ENCODE measurements at regions not wholly inside any gene's neighbourhood (a gene's known extent, or its start where the extent isn't known, plus 50 kb on each side); places are given as distances from the start of the nearest gene placed in this dataset.

DNA sequence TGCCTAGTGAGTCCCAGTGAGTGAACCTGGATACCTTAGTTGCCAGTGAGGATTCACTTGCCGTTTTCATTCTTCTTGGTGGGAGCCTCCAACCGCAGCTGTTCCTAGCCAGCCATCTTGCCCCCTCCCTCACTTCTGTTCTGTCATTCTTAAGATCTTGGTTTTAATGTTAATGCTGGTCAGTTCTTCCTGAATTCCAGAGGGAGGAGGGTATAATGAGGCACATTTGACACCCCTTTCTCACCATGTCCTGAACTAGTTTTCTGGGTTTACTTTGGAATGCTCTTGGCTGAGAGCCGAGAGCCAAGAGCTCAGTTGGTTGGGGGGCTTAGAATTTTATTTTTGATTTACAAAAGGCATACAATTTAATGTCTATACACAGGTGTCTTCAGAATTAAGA lies 78.5 kb upstream of the ADCY1 start (continued):
- TF ChIP-seq, protein P1, sequence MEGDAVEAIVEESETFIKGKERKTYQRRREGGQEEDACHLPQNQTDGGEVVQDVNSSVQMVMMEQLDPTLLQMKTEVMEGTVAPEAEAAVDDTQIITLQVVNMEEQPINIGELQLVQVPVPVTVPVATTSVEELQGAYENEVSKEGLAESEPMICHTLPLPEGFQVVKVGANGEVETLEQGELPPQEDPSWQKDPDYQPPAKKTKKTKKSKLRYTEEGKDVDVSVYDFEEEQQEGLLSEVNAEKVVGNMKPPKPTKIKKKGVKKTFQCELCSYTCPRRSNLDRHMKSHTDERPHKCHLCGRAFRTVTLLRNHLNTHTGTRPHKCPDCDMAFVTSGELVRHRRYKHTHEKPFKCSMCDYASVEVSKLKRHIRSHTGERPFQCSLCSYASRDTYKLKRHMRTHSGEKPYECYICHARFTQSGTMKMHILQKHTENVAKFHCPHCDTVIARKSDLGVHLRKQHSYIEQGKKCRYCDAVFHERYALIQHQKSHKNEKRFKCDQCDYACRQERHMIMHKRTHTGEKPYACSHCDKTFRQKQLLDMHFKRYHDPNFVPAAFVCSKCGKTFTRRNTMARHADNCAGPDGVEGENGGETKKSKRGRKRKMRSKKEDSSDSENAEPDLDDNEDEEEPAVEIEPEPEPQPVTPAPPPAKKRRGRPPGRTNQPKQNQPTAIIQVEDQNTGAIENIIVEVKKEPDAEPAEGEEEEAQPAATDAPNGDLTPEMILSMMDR (IDR thresholded peaks at IDR 0.05; ENCODE audit: low read depth, low read length, missing input control): no peak

DNA sequence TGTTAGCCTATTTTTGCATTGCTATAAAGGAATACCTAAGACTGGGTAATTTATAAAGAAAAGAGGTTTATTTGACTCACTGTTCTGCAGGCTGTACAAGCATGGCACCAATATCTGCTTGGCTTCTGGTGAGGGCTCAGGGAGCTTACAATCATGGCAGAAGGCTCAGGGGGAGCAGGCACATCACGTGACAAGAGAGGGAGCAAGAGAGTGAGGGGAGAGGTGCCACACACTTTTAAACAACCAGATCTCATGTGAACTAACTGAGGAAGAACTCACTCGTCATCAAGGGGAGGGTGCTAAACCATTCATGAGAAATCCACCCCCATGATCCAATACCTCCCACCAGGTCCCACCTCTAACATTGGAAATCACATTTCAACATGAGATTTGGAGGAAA lies 73.9 kb upstream of the ADCY1 start:
- Histone ChIP-seq H3K36me3 (ENCODE audit: control insufficient read depth in 4 of 4, insufficient read depth in 3 of 4, low read depth in 1 of 4, low read length in 3 of 4) (no peaks in the 10 kb centered on the region), H3K4me3 (ENCODE audit: low read depth in 1 of 3, low read length in 3 of 3) (no peak overlapping the region), H3K27me3 (ENCODE audit: control insufficient read depth in 4 of 4, insufficient read depth in 4 of 4, low read length in 3 of 4) (peaks cover 0 to 3% (median 2%) of the 10 kb centered on the region in 4 donors), H3K9ac (ENCODE audit: low read depth in 1 of 2, low read length in 2 of 2) (no peak overlapping the region), H3K9me3 (ENCODE audit: control insufficient read depth in 4 of 4, low read length in 3 of 4) (peaks cover 0 to 5% (median 0%) of the 10 kb centered on the region in 4 donors), H3K27ac (ENCODE audit: low read depth in 1 of 2, low read length in 2 of 2) (no peak overlapping the region), H3K4me1 (ENCODE audit: control insufficient read depth in 4 of 4, insufficient read depth in 4 of 4, low read length in 3 of 4) (no peaks in the 10 kb centered on the region)
- 63% methylated on average over 2 of the region's 2 CpGs for WGBS
- DNase-seq (ENCODE audit: low spot score): no peak
- no peak for TF ChIP-seq RXRA (IDR thresholded peaks at IDR 0.05)
- TF ChIP-seq JUND (IDR thresholded peaks at IDR 0.05): no peak

DNA sequence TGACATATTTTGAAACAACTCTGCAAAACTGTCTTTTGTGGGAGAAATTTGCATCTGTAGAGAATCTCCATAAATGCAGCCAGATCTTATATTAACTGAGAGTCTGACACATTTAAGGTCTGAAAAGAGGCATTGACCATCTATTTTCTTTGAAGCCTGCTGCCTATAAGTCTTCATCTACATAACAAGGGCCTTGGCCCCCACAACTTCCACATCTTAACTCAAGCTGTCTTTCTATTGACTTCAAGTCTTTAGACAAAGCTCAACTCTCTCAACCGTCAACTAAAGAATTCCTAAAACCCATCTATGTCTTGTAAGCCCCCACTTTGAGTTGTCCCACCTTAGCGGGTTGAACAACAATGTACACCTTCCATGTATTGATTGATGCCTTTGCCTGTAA lies 72.4 kb upstream of the ADCY1 start:
- no peak for DNase-seq (ENCODE audit: low spot score)
- H3K27ac ChIP-seq (ENCODE audit: low read depth in 1 of 2, low read length in 2 of 2): no peak overlapping the region
- no peaks in the 10 kb centered on the region for H3K36me3 ChIP-seq (ENCODE audit: control insufficient read depth in 4 of 4, insufficient read depth in 3 of 4, low read depth in 1 of 4, low read length in 3 of 4)
- H3K27me3 ChIP-seq (ENCODE audit: control insufficient read depth in 4 of 4, insufficient read depth in 4 of 4, low read length in 3 of 4): peaks cover 0 to 3% (median under 1%) of the 10 kb centered on the region in 4 donors
- H3K9ac ChIP-seq (ENCODE audit: low read depth in 1 of 2, low read length in 2 of 2): no peak overlapping the region
- H3K9me3 ChIP-seq (ENCODE audit: control insufficient read depth in 4 of 4, low read length in 3 of 4): peaks cover 0 to 13% (median 7%) of the 10 kb centered on the region in 4 donors
- no peaks in the 10 kb centered on the region for H3K4me1 ChIP-seq (ENCODE audit: control insufficient read depth in 4 of 4, insufficient read depth in 4 of 4, low read length in 3 of 4)
- WGBS: 38% methylated on average over 2 of the region's 2 CpGs
- TF ChIP-seq, protein P2, sequence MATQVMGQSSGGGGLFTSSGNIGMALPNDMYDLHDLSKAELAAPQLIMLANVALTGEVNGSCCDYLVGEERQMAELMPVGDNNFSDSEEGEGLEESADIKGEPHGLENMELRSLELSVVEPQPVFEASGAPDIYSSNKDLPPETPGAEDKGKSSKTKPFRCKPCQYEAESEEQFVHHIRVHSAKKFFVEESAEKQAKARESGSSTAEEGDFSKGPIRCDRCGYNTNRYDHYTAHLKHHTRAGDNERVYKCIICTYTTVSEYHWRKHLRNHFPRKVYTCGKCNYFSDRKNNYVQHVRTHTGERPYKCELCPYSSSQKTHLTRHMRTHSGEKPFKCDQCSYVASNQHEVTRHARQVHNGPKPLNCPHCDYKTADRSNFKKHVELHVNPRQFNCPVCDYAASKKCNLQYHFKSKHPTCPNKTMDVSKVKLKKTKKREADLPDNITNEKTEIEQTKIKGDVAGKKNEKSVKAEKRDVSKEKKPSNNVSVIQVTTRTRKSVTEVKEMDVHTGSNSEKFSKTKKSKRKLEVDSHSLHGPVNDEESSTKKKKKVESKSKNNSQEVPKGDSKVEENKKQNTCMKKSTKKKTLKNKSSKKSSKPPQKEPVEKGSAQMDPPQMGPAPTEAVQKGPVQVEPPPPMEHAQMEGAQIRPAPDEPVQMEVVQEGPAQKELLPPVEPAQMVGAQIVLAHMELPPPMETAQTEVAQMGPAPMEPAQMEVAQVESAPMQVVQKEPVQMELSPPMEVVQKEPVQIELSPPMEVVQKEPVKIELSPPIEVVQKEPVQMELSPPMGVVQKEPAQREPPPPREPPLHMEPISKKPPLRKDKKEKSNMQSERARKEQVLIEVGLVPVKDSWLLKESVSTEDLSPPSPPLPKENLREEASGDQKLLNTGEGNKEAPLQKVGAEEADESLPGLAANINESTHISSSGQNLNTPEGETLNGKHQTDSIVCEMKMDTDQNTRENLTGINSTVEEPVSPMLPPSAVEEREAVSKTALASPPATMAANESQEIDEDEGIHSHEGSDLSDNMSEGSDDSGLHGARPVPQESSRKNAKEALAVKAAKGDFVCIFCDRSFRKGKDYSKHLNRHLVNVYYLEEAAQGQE (IDR thresholded peaks at IDR 0.05): no peak
- TF ChIP-seq, protein P3, sequence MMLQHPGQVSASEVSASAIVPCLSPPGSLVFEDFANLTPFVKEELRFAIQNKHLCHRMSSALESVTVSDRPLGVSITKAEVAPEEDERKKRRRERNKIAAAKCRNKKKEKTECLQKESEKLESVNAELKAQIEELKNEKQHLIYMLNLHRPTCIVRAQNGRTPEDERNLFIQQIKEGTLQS (IDR thresholded peaks at IDR 0.05): no peak
- TF ChIP-seq FOXA2 (IDR thresholded peaks at IDR 0.05) (no peak), RAD21 (IDR thresholded peaks at IDR 0.05) (no peak), RXRA (IDR thresholded peaks at IDR 0.05) (no peak), YY1 (IDR thresholded peaks at IDR 0.05) (no peak), NR2F2 (IDR thresholded peaks at IDR 0.05) (no peak), HNF4G (IDR thresholded peaks at IDR 0.05) (no peak), TAF1 (conservative IDR thresholded peaks at IDR 0.05) (no peak), EGR1 (IDR thresholded peaks at IDR 0.05; ENCODE audit: low read depth in 2 of 2) (no peak), HNF4A (conservative IDR thresholded peaks at IDR 0.05) (no peak), GABPA (IDR thresholded peaks at IDR 0.05 in 1 of 2, conservative IDR thresholded peaks at IDR 0.05 in 1 of 2) (no peak), JUND (IDR thresholded peaks at IDR 0.05) (no peak)
- TF ChIP-seq, protein P4, sequence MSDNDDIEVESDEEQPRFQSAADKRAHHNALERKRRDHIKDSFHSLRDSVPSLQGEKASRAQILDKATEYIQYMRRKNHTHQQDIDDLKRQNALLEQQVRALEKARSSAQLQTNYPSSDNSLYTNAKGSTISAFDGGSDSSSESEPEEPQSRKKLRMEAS (IDR thresholded peaks at IDR 0.05): no peak
- TF ChIP-seq, protein P1 (IDR thresholded peaks at IDR 0.05; ENCODE audit: low read depth, low read length, missing input control): no peak
- TF ChIP-seq, protein P5, sequence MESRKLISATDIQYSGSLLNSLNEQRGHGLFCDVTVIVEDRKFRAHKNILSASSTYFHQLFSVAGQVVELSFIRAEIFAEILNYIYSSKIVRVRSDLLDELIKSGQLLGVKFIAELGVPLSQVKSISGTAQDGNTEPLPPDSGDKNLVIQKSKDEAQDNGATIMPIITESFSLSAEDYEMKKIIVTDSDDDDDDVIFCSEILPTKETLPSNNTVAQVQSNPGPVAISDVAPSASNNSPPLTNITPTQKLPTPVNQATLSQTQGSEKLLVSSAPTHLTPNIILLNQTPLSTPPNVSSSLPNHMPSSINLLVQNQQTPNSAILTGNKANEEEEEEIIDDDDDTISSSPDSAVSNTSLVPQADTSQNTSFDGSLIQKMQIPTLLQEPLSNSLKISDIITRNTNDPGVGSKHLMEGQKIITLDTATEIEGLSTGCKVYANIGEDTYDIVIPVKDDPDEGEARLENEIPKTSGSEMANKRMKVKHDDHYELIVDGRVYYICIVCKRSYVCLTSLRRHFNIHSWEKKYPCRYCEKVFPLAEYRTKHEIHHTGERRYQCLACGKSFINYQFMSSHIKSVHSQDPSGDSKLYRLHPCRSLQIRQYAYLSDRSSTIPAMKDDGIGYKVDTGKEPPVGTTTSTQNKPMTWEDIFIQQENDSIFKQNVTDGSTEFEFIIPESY (IDR thresholded peaks at IDR 0.05): no peak
- no peak overlapping the region for H3K4me3 ChIP-seq (ENCODE audit: low read depth in 1 of 3, low read length in 3 of 3)
